K562 (cell line): ENCODE measurements at regions not wholly inside any gene's neighbourhood (a gene's known extent, or its start where the extent isn't known, plus 50 kb on each side); places are given as distances from the start of the nearest gene placed in this dataset.

Experiments
- ATAC-seq: fragments of 200-7000 bp; cut with Tn5 transposase; 3 replicates; pipeline ENCODE4 v1.9.1; 2020; ENCODE audit warnings: moderate library complexity
- BruUV-seq: library from RNA; stranded (reverse); fragments of 400-500 nt; replicated peaks from 2 replicates; lab custom pipeline; 2021; lab: Mats Ljungman, UMichigan
- CTCF ChIA-PET: fragments of 300-600 bp; formaldehyde crosslinking; extraction: SDS; loops from one replicate; lab custom pipeline; 2021; ENCODE audit warnings: low intra/inter-chr PET ratio; lab: Yijun Ruan, JAX
- POLR2A ChIA-PET: fragments of 300-600, 350-650 bp; sonication (Branson Sonifier 250); formaldehyde crosslinking; extraction: SDS; loops from one replicate; lab custom pipeline; 2021; ENCODE audit warnings: antibody characterized with exemption, inconsistent platforms; lab: Yijun Ruan, JAX
- DNase-seq, 4 experiments: peaks; one replicate each; pipeline versions ENCODE4 v3.0.0 to v3.0.0-alpha.2; 2011 to 2018; ENCODE audit warnings: low spot score in 3 of 4, mixed read lengths in 3 of 4; ENCODE audit errors: extremely low read depth in 1 of 4
- FAIRE-seq: peaks from 2 replicates; lab custom pipeline; 2011; peaks lifted over from hg19 to GRCh38; lab: Jason Lieb, UNC
- H2AFZ ChIP-seq: 2 replicates; pipeline ENCODE4 v1.6.0; 2011; ENCODE audit warnings: low read depth, low read length, control low read depth, inconsistent platforms
- H3K27ac ChIP-seq: fragments of 200-600 bp; 3 replicates; pipeline ENCODE4 v1.8.0; 2011; ENCODE audit warnings: low read depth, mild to moderate bottlenecking, control low read depth, inconsistent platforms, low read length, moderate library complexity, mixed read lengths; ENCODE audit errors: extremely low read depth
- H3K27me3 ChIP-seq, 2 experiments: fragments of 300-600 bp in 1 of 2; 2 replicates in 1 of 2; 3 replicates in 1 of 2; pipeline versions ENCODE4 v1.6.0 to v1.8.0; 2011; ENCODE audit warnings: inconsistent platforms in 2 of 2, low read length in 2 of 2, mild to moderate bottlenecking in 1 of 2, mixed read lengths in 1 of 2, moderate library complexity in 1 of 2; ENCODE audit not compliant: control insufficient read depth in 2 of 2, insufficient read depth in 2 of 2
- H3K36me3 ChIP-seq: fragments of 300-600 bp; 3 replicates; pipeline ENCODE4 v1.8.0; 2011; ENCODE audit warnings: mild to moderate bottlenecking, low read length, inconsistent platforms; ENCODE audit not compliant: control insufficient read depth, insufficient read depth
- H3K4me1 ChIP-seq, 2 experiments: fragments of 200-600 bp in 1 of 2; replicated peaks in 1 of 2; 2 replicates in 1 of 2; 3 replicates in 1 of 2; pipeline versions ENCODE4 v1.5.1 to v1.8.0; 2011; ENCODE audit warnings: inconsistent platforms in 2 of 2, low read length in 2 of 2, mild to moderate bottlenecking in 1 of 2, mixed read lengths in 1 of 2, moderate library complexity in 1 of 2; ENCODE audit not compliant: control insufficient read depth in 2 of 2, insufficient read depth in 2 of 2
- H3K4me2 ChIP-seq: 2 replicates; pipeline ENCODE4 v1.6.1; 2011; ENCODE audit warnings: low read length, control low read depth, inconsistent platforms, mixed read lengths; ENCODE audit not compliant: insufficient read depth
- H3K4me3 ChIP-seq: fragments of 200-600 bp; sonication (generic), shearing (Covaris generic); 2 replicates; pipeline ENCODE4 v1.5.1; 2016; ENCODE audit warnings: control low read depth, inconsistent platforms
- H3K79me2 ChIP-seq: fragments of 200-600 bp; 3 replicates; pipeline ENCODE4 v1.8.0; 2011; ENCODE audit warnings: low read length, inconsistent platforms; ENCODE audit not compliant: control insufficient read depth, insufficient read depth
- H3K9ac ChIP-seq, 2 experiments: 2 replicates each; pipeline versions ENCODE4 v1.6.0 to v1.6.1; 2011; ENCODE audit warnings: low read depth in 2 of 2, low read length in 2 of 2, control low read depth in 1 of 2, inconsistent platforms in 1 of 2, mild to moderate bottlenecking in 1 of 2, mixed read lengths in 1 of 2; ENCODE audit not compliant: insufficient read depth in 1 of 2
- H3K9me1 ChIP-seq: one replicate; pipeline ENCODE4 v1.6.0; 2011; ENCODE audit warnings: inconsistent platforms, mild to moderate bottlenecking, low read length, moderate library complexity; ENCODE audit not compliant: control insufficient read depth, insufficient read depth
- H3K9me3 ChIP-seq: replicated peaks from 2 replicates; pipeline ENCODE4 v1.5.1; 2011; ENCODE audit warnings: low read depth, low read length, inconsistent platforms; ENCODE audit not compliant: control insufficient read depth, insufficient read depth
- H4K20me1 ChIP-seq: replicated peaks from 2 replicates; pipeline ENCODE4 v1.6.1; 2011; ENCODE audit warnings: low read length, inconsistent platforms, mixed read lengths; ENCODE audit not compliant: control insufficient read depth, insufficient read depth
- C11orf30 ChIP-seq: fragments of 450-650 bp; IDR thresholded peaks from 2 replicates; pipeline ENCODE4 v1.6.1; 2016; ENCODE audit warnings: low read depth, mild to moderate bottlenecking
- CEBPG ChIP-seq, 3 experiments: fragments of 200-800 bp in 1 of 3; sonication (Bioruptor generic) in 1 of 3; sonication (generic) in 1 of 3; formaldehyde crosslinking in 1 of 3; IDR thresholded peaks in 2 of 3; conservative IDR thresholded peaks in 1 of 3; 2 replicates each; pipeline versions ENCODE4 v1.6.1 to v1.8.0; 2016 to 2022; ENCODE audit warnings: missing compliant biosample characterization in 2 of 3, missing genetic modification characterization in 2 of 3, mild to moderate bottlenecking in 1 of 3, missing genetic modification reagents in 1 of 3
- CHD4 ChIP-seq: fragments of 200-600 bp; sonication (generic); IDR thresholded peaks from 3 replicates; pipeline ENCODE4 v1.6.1; 2012; ENCODE audit warnings: low read depth, mild to moderate bottlenecking, mixed read lengths, low read length, inconsistent platforms; ENCODE audit not compliant: insufficient read depth, insufficient replicate concordance, poor library complexity, severe bottlenecking
- HMG20B ChIP-seq: fragments of 250-450 bp; sonication (Bioruptor Pico); IDR thresholded peaks from 2 replicates; pipeline ENCODE4 v1.5.0; 2021; ENCODE audit warnings: mild to moderate bottlenecking
- ILK ChIP-seq: fragments of 450-650 bp; IDR thresholded peaks from 2 replicates; pipeline ENCODE4 v1.6.1; 2016; ENCODE audit warnings: missing genetic modification characterization, low read depth, mild to moderate bottlenecking, missing compliant biosample characterization, moderate library complexity, borderline replicate concordance
- KAT8 ChIP-seq: fragments of 450-650 bp; IDR thresholded peaks from 2 replicates; pipeline ENCODE4 v1.6.1; 2016; ENCODE audit warnings: low read depth, mild to moderate bottlenecking
- PHF20 ChIP-seq: fragments of 450-650 bp; IDR thresholded peaks from 2 replicates; pipeline ENCODE4 v1.6.1; 2018; ENCODE audit not compliant: partially characterized antibody
- ZC3H4 ChIP-seq: sonication (generic); formaldehyde crosslinking; IDR thresholded peaks from 2 replicates; pipeline ENCODE4 v1.9.0; 2021; ENCODE audit warnings: missing genetic modification reagents, borderline replicate concordance
- ZKSCAN3 ChIP-seq: fragments of 250-450 bp; sonication (Bioruptor Pico); IDR thresholded peaks from 2 replicates; pipeline ENCODE4 v1.4.0; 2020
- in situ Hi-C: fragments of 300-500 bp; cut with MboI; formaldehyde crosslinking; loops from 4 replicates; pipeline ENCODE4 v1.15.0; 2018; ENCODE audit warnings: inconsistent platforms, mixed read lengths
- intact Hi-C: fragments of 100-400 bp; cut with micrococcal nuclease; formaldehyde crosslinking; loops from 2 replicates; pipeline ENCODE4 v1.14.2; 2022
- TF ChIP-seq, protein P1 (sequence below): fragments of 450-650 bp; IDR thresholded peaks from 2 replicates; pipeline ENCODE4 v1.6.1; 2018; ENCODE audit not compliant: partially characterized antibody
- TF ChIP-seq, protein P2 (sequence below): fragments of 250-450 bp; sonication (Bioruptor Pico); IDR thresholded peaks from 2 replicates; pipeline ENCODE4 v1.5.0; 2020; ENCODE audit warnings: mild to moderate bottlenecking, borderline replicate concordance

DNA sequence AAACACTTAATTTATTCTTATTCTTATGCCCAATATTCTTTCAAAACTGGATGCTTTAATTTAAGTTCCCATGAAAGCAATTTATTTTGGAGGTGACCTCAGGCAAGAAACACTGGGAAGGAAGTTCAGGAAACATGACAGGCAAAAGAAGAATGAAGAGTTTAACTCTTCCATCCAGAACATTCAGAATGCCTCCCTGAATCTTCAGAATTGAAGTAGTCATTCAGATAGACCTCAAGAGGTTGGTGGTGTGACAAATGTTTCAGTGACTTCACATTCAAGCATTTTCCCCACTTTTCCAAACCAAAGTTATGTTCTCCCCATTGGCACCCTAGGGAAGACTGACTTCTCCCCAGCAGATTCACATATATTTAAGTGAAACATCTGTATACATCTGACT is 110.5 kb downstream of the HAO1 start:
- BruUV-seq = no TSS peak
- Histone ChIP-seq H3K4me1 (no peaks in the 10 kb centered on the region), H3K79me2 (no peaks in the 10 kb centered on the region), H3K27me3 (no peaks in the 10 kb centered on the region), H3K4me2 (no peak overlapping the region), H3K9me3 (no peaks in the 10 kb centered on the region), H3K27ac (no peak overlapping the region), H3K4me3 (no peak overlapping the region), H4K20me1 (no peaks in the 10 kb centered on the region), H3K9ac (no peak overlapping the region), H3K9me1 (no peaks in the 10 kb centered on the region), H3K36me3 (no peaks in the 10 kb centered on the region), H2AFZ (no peak overlapping the region)
- intact Hi-C loops (no loop called here), in situ Hi-C loops (no loop called here)
- no peak for DNase-seq
- ChIA-PET POLR2A (no interaction called here), CTCF (no interaction called here)
- TF ChIP-seq ZC3H4 (CRISPR knock-in tag) (no peak), ILK (tag) (no peak), C11orf30 (no peak), PHF20 (no peak), CHD4 (no peak), HMG20B (CRISPR knock-in tag) (no peak), CEBPG (CRISPR knock-in tag; IDR thresholded peaks at IDR 0.05) (no peak), CEBPG (tag; conservative IDR thresholded peaks at IDR 0.05 in 1 of 2, IDR thresholded peaks at IDR 0.05 in 1 of 2) (no peak), ZKSCAN3 (CRISPR knock-in tag) (no peak), KAT8 (no peak)
- TF ChIP-seq, protein P1, sequence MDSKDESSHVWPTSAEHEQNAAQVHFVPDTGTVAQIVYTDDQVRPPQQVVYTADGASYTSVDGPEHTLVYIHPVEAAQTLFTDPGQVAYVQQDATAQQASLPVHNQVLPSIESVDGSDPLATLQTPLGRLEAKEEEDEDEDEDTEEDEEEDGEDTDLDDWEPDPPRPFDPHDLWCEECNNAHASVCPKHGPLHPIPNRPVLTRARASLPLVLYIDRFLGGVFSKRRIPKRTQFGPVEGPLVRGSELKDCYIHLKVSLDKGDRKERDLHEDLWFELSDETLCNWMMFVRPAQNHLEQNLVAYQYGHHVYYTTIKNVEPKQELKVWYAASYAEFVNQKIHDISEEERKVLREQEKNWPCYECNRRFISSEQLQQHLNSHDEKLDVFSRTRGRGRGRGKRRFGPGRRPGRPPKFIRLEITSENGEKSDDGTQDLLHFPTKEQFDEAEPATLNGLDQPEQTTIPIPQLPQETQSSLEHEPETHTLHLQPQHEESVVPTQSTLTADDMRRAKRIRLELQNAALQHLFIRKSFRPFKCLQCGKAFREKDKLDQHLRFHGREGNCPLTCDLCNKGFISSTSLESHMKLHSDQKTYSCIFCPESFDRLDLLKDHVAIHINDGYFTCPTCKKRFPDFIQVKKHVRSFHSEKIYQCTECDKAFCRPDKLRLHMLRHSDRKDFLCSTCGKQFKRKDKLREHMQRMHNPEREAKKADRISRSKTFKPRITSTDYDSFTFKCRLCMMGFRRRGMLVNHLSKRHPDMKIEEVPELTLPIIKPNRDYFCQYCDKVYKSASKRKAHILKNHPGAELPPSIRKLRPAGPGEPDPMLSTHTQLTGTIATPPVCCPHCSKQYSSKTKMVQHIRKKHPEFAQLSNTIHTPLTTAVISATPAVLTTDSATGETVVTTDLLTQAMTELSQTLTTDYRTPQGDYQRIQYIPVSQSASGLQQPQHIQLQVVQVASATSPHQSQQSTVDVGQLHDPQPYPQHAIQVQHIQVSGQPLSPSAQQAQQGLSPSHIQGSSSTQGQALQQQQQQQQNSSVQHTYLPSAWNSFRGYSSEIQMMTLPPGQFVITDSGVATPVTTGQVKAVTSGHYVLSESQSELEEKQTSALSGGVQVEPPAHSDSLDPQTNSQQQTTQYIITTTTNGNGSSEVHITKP = no peak
- TF ChIP-seq, protein P2, sequence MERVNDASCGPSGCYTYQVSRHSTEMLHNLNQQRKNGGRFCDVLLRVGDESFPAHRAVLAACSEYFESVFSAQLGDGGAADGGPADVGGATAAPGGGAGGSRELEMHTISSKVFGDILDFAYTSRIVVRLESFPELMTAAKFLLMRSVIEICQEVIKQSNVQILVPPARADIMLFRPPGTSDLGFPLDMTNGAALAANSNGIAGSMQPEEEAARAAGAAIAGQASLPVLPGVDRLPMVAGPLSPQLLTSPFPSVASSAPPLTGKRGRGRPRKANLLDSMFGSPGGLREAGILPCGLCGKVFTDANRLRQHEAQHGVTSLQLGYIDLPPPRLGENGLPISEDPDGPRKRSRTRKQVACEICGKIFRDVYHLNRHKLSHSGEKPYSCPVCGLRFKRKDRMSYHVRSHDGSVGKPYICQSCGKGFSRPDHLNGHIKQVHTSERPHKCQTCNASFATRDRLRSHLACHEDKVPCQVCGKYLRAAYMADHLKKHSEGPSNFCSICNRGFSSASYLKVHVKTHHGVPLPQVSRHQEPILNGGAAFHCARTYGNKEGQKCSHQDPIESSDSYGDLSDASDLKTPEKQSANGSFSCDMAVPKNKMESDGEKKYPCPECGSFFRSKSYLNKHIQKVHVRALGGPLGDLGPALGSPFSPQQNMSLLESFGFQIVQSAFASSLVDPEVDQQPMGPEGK (CRISPR knock-in tag) = no peak
- FAIRE-seq = no peak
- no peak for ATAC-seq
